SK-N-SH (cell line): ENCODE measurements at regions not wholly inside any gene's neighbourhood (a gene's known extent, or its start where the extent isn't known, plus 50 kb on each side); places are given as distances from the start of the nearest gene placed in this dataset.

Experiments used
- CTCF ChIA-PET: fragments of 300-600, 350-600 bp; formaldehyde crosslinking; extraction: SDS; loops from one replicate; lab custom pipeline; 2021; lab: Yijun Ruan, JAX
- POLR2A ChIA-PET: fragments of 350-600 bp; sonication (Branson Sonifier 250); formaldehyde crosslinking; extraction: SDS; loops from one replicate; lab custom pipeline; 2020; ENCODE audit warnings: antibody characterized with exemption, inconsistent platforms; lab: Yijun Ruan, JAX
- DNase-seq: peaks from one replicate; pipeline ENCODE4 v3.0.0; 2012
- H2AFZ ChIP-seq: fragments of 200-600 bp; sonication (generic); 2 replicates; pipeline ENCODE4 v1.8.1; 2016; ENCODE audit warnings: antibody characterized with exemption, mild to moderate bottlenecking, low read depth
- H3F3A ChIP-seq: fragments of 200-600 bp; sonication (generic); replicated peaks from 2 replicates; pipeline ENCODE3; 2016; ENCODE audit warnings: antibody characterized with exemption, mild to moderate bottlenecking; ENCODE audit not compliant: insufficient read depth
- H3K27ac ChIP-seq, 2 experiments: fragments of 200-500 bp in 1 of 2; fragments of 200-600 bp in 1 of 2; sonication (Bioruptor generic) in 1 of 2; sonication (generic), shearing (Covaris generic) in 1 of 2; 2 replicates each; pipeline versions ENCODE4 v1.5.1 to v1.6.1; 2014 to 2016; ENCODE audit warnings: low read depth in 2 of 2, inconsistent platforms in 1 of 2, low read length in 1 of 2, mild to moderate bottlenecking in 1 of 2, mixed read lengths in 1 of 2
- H3K27me3 ChIP-seq: fragments of 200-600 bp; sonication (generic), shearing (Covaris generic); 2 replicates; pipeline ENCODE4 v1.6.1; 2016; ENCODE audit warnings: mixed run types; ENCODE audit not compliant: insufficient read depth
- H3K36me3 ChIP-seq, 2 experiments: fragments of 200-500 bp in 1 of 2; fragments of 200-600 bp in 1 of 2; sonication (Bioruptor generic) in 1 of 2; sonication (generic) in 1 of 2; replicated peaks in 1 of 2; 2 replicates each; pipeline versions ENCODE3 to v1.5.1; 2014 to 2016; ENCODE audit warnings: low read length in 1 of 2, mild to moderate bottlenecking in 1 of 2; ENCODE audit not compliant: insufficient read depth in 2 of 2, control insufficient read depth in 1 of 2
- H3K4me1 ChIP-seq, 2 experiments: fragments of 200-500 bp in 1 of 2; fragments of 200-600 bp in 1 of 2; sonication (Bioruptor generic) in 1 of 2; sonication (generic), shearing (Covaris generic) in 1 of 2; 2 replicates each; pipeline versions ENCODE4 v1.5.1 to v1.6.1; 2014 to 2016; ENCODE audit warnings: low read depth in 1 of 2, low read length in 1 of 2, mixed run types in 1 of 2; ENCODE audit not compliant: insufficient read depth in 2 of 2, control insufficient read depth in 1 of 2
- H3K4me2 ChIP-seq: fragments of 200-600 bp; sonication (generic), shearing (Covaris generic); 2 replicates; pipeline ENCODE4 v1.6.1; 2017; ENCODE audit warnings: mixed run types
- H3K4me3 ChIP-seq, 2 experiments: fragments of 200-500 bp in 1 of 2; fragments of 200-600 bp in 1 of 2; sonication (Bioruptor generic) in 1 of 2; sonication (generic), shearing (Covaris generic) in 1 of 2; 2 replicates each; pipeline versions ENCODE4 v1.5.1 to v1.8.1; 2014 to 2016; ENCODE audit warnings: low read depth in 2 of 2, inconsistent platforms in 1 of 2, low read length in 1 of 2, mild to moderate bottlenecking in 1 of 2, mixed read lengths in 1 of 2, moderate library complexity in 1 of 2
- H3K79me2 ChIP-seq: fragments of 200-600 bp; sonication (generic); 2 replicates; pipeline ENCODE4 v1.8.1; 2017; ENCODE audit warnings: mild to moderate bottlenecking; ENCODE audit not compliant: insufficient read depth
- H3K9ac ChIP-seq: fragments of 200-600 bp; sonication (generic); 2 replicates; pipeline ENCODE4 v1.6.1; 2017; ENCODE audit warnings: mixed run types
- H3K9me2 ChIP-seq: fragments of 200-600 bp; sonication (generic); 2 replicates; pipeline ENCODE4 v1.6.1; 2017; ENCODE audit warnings: mixed run types
- H3K9me3 ChIP-seq: fragments of 200-600 bp; sonication (generic); 2 replicates; pipeline ENCODE4 v1.6.1; 2017; ENCODE audit warnings: mixed run types, mild to moderate bottlenecking, moderate library complexity
- H4K20me1 ChIP-seq: fragments of 200-600 bp; sonication (generic); 2 replicates; pipeline ENCODE4 v1.6.1; 2017; ENCODE audit warnings: mild to moderate bottlenecking, mixed run types; ENCODE audit not compliant: insufficient read depth
- CHD2 ChIP-seq: fragments of 150-350 bp; IDR thresholded peaks from 2 replicates; pipeline ENCODE4 v1.6.1; 2018; ENCODE audit warnings: low read length; ENCODE audit not compliant: partially characterized antibody
- CTCF ChIP-seq: fragments of 200-600 bp; sonication (generic); IDR thresholded peaks from 2 replicates; pipeline ENCODE4 v1.6.1; 2017; ENCODE audit warnings: antibody characterized with exemption, mild to moderate bottlenecking, moderate library complexity
- EP300 ChIP-seq, 2 experiments: IDR thresholded peaks; 2 replicates each; pipeline versions ENCODE4 v1.4.0 to v1.6.1; 2012; ENCODE audit warnings: borderline replicate concordance in 1 of 2, low read depth in 1 of 2, low read length in 1 of 2
- FOSL2 ChIP-seq: IDR thresholded peaks from 2 replicates; pipeline ENCODE4 v1.4.0; 2012; ENCODE audit warnings: low read depth, mild to moderate bottlenecking, moderate library complexity, borderline replicate concordance
- FOXJ3 ChIP-seq: sonication (generic); formaldehyde crosslinking; IDR thresholded peaks from 2 replicates; pipeline ENCODE4 v1.5.1; 2020; ENCODE audit warnings: mild to moderate bottlenecking, missing genetic modification reagents
- FOXM1 ChIP-seq: IDR thresholded peaks from 2 replicates; pipeline ENCODE4 v1.4.0; 2012; ENCODE audit warnings: low read depth, mild to moderate bottlenecking
- GATA2 ChIP-seq: sonication (generic); formaldehyde crosslinking; IDR thresholded peaks from 2 replicates; pipeline ENCODE4 v1.5.0; 2020; ENCODE audit warnings: mild to moderate bottlenecking, missing genetic modification reagents
- MAX ChIP-seq: IDR thresholded peaks from 2 replicates; pipeline ENCODE4 v1.4.0; 2012; ENCODE audit warnings: low read depth
- MXI1 ChIP-seq: IDR thresholded peaks from 2 replicates; pipeline ENCODE4 v1.6.1; 2012; ENCODE audit warnings: mild to moderate bottlenecking, low read depth, low read length, improper control_type of control experiment
- NFIC ChIP-seq: IDR thresholded peaks from 2 replicates; pipeline ENCODE4 v1.4.0; 2012; ENCODE audit warnings: borderline replicate concordance
- RAD21 ChIP-seq: IDR thresholded peaks from 2 replicates; pipeline ENCODE4 v1.6.1; 2012; ENCODE audit warnings: mild to moderate bottlenecking, low read length
- RCOR1 ChIP-seq: fragments of 150-350 bp; IDR thresholded peaks from 2 replicates; pipeline ENCODE4 v1.6.1; 2017; ENCODE audit warnings: antibody characterized with exemption, low read length
- RFX5 ChIP-seq: IDR thresholded peaks from 2 replicates; pipeline ENCODE4 v1.6.1; 2012; ENCODE audit warnings: mild to moderate bottlenecking, improper control_type of control experiment, low read length
- RXRA ChIP-seq: IDR thresholded peaks from 2 replicates; pipeline ENCODE4 v1.4.0; 2012; ENCODE audit warnings: low read depth, mild to moderate bottlenecking, borderline replicate concordance
- SIN3A ChIP-seq: IDR thresholded peaks from 2 replicates; pipeline ENCODE4 v1.6.1; 2012; ENCODE audit warnings: low read depth, mild to moderate bottlenecking, low read length, moderate library complexity, borderline replicate concordance
- SMC3 ChIP-seq: IDR thresholded peaks from 2 replicates; pipeline ENCODE4 v1.6.1; 2012; ENCODE audit warnings: low read depth, low read length, improper control_type of control experiment
- TCF12 ChIP-seq: IDR thresholded peaks from 2 replicates; pipeline ENCODE4 v1.4.0; 2012
- TEAD4 ChIP-seq: IDR thresholded peaks from 2 replicates; pipeline ENCODE4 v1.4.0; 2012; ENCODE audit warnings: mild to moderate bottlenecking, borderline replicate concordance; ENCODE audit not compliant: insufficient read depth
- USF1 ChIP-seq: IDR thresholded peaks from 2 replicates; pipeline ENCODE4 v1.4.0; 2012; ENCODE audit warnings: low read depth, borderline replicate concordance
- USF2 ChIP-seq: fragments of 150-350 bp; IDR thresholded peaks from 2 replicates; pipeline ENCODE4 v1.6.1; 2017; ENCODE audit warnings: antibody characterized with exemption, low read length, low read depth, borderline replicate concordance
- YY1 ChIP-seq: IDR thresholded peaks from 2 replicates; pipeline ENCODE4 v1.4.0; 2012; ENCODE audit warnings: low read depth, mild to moderate bottlenecking
- ZBTB33 ChIP-seq: IDR thresholded peaks from 2 replicates; pipeline ENCODE4 v1.4.0; 2012; ENCODE audit warnings: low read depth, borderline replicate concordance
- TF ChIP-seq, protein P1 (sequence below): IDR thresholded peaks from 2 replicates; pipeline ENCODE4; 2012
- TF ChIP-seq, protein P2 (sequence below): fragments of 150-350 bp; IDR thresholded peaks from 2 replicates; pipeline ENCODE4 v1.6.1; 2016; ENCODE audit warnings: mild to moderate bottlenecking, low read depth, low read length

- Histone ChIP-seq H3K4me2 (no peak overlapping the region), H3K9ac (no peak overlapping the region), H2AFZ (no peak overlapping the region), H3K4me3 (no peak overlapping the region), H3K27me3 (no peaks in the 10 kb centered on the region), H3K36me3 (no peaks in the 10 kb centered on the region), H3K27ac (peak overlapping the region in 1 of 2 experiments; percentile 10; a peak in 1 of 4 replicates), H3K9me2 (no peaks in the 10 kb centered on the region), H3F3A (no peaks in the 10 kb centered on the region), H3K9me3 (no peaks in the 10 kb centered on the region), H3K79me2 (no peaks in the 10 kb centered on the region), H3K4me1 (no peaks in the 10 kb centered on the region), H4K20me1 (no peaks in the 10 kb centered on the region)
- ChIA-PET POLR2A (no interaction called here), CTCF (no interaction called here)
- no peak for DNase-seq
- TF ChIP-seq NFIC (no peak), RFX5 (no peak), SMC3 (no peak), GATA2 (CRISPR knock-in tag) (no peak), FOXM1 (no peak), YY1 (no peak), ZBTB33 (no peak), TEAD4 (no peak), USF1 (no peak), MAX (no peak), SIN3A (no peak), RAD21 (no peak), CHD2 (no peak), RCOR1 (no peak), USF2 (no peak), FOSL2 (no peak), FOXJ3 (CRISPR knock-in tag) (no peak), MXI1 (no peak), EP300 (IDR thresholded peaks at IDR 0.05; ENCODE audit: borderline replicate concordance in 1 of 2, low read depth in 1 of 2, low read length in 1 of 2) (peak in 1 of 2 experiments; percentile 11; a peak in 1 of 4 replicates), RXRA (no peak), TCF12 (peak; percentile 25; the same call in 1 of the 2 replicates), CTCF (no peak)
- TF ChIP-seq, protein P1, sequence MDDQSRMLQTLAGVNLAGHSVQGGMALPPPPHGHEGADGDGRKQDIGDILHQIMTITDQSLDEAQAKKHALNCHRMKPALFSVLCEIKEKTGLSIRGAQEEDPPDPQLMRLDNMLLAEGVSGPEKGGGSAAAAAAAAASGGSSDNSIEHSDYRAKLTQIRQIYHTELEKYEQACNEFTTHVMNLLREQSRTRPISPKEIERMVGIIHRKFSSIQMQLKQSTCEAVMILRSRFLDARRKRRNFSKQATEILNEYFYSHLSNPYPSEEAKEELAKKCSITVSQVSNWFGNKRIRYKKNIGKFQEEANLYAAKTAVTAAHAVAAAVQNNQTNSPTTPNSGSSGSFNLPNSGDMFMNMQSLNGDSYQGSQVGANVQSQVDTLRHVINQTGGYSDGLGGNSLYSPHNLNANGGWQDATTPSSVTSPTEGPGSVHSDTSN: peak; percentile 47; the same call in 1 of the 2 replicates
- TF ChIP-seq, protein P2, sequence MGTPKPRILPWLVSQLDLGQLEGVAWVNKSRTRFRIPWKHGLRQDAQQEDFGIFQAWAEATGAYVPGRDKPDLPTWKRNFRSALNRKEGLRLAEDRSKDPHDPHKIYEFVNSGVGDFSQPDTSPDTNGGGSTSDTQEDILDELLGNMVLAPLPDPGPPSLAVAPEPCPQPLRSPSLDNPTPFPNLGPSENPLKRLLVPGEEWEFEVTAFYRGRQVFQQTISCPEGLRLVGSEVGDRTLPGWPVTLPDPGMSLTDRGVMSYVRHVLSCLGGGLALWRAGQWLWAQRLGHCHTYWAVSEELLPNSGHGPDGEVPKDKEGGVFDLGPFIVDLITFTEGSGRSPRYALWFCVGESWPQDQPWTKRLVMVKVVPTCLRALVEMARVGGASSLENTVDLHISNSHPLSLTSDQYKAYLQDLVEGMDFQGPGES: no peak
These were observed 146.2 kb upstream of the FAT4 start for GRCh38 chr4:125168531-125168930.
